PC-9 (cell line): ENCODE measurements at regions not wholly inside any gene's neighbourhood (a gene's known extent, or its start where the extent isn't known, plus 50 kb on each side); places are given as distances from the start of the nearest gene placed in this dataset.

Source experiments
- CTCF ChIP-seq: fragments of 200-600 bp; sonication (generic); conservative IDR thresholded peaks from 2 replicates; pipeline ENCODE4 v1.6.1; 2017; ENCODE audit warnings: mixed run types, antibody characterized with exemption, mild to moderate bottlenecking, moderate library complexity
- EZH2 ChIP-seq: fragments of 200-600 bp; sonication (generic); IDR thresholded peaks from 2 replicates; pipeline ENCODE4 v1.8.0; 2017; ENCODE audit warnings: antibody characterized with exemption, low read depth

- TF ChIP-seq CTCF (no peak), EZH2 (no peak)
Measured at GRCh38 chr22:48821727-48822126, 1005.9 kb downstream of the BRD1 start.
